ENCODE measurements at regions not wholly inside any gene's neighbourhood (a gene's known extent, or its start where the extent isn't known, plus 50 kb on each side); places are given as distances from the start of the nearest gene placed in this dataset.

DNA sequence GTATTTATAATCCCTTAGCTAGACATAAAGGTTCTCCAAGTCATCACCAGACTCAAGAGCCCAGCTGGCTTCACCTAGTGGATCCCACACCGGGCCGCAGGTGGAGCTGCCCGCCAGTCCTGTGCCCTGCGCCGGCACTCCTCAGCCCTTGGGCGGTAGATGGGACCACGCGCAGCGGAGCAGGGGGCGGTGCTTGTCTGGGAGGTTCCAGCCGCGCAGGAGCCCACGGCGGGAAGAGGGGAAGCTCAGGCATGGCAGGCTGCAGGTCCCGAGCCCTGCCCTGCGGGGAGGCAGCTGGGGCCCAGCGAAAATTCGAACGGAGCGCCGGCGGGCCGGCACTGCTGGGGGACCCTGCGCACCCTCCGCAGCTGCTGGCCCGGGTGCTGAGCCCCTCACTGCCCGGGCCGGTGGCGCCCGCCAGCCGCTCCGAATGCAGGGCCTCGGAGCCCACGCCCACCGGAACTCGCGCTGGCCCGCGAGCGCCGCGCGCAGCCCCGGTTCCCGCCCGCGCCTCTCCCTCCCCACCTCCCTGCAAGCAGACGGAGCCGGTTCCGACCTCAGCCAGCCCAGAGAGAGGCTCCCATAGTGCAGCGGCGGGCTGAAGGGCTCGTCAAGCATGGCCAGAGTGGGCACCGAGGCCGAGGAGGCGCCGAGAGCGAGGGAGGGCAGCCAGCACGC is 675.6 kb downstream of the REEP3 start:
- TF ChIP-seq, protein P1, sequence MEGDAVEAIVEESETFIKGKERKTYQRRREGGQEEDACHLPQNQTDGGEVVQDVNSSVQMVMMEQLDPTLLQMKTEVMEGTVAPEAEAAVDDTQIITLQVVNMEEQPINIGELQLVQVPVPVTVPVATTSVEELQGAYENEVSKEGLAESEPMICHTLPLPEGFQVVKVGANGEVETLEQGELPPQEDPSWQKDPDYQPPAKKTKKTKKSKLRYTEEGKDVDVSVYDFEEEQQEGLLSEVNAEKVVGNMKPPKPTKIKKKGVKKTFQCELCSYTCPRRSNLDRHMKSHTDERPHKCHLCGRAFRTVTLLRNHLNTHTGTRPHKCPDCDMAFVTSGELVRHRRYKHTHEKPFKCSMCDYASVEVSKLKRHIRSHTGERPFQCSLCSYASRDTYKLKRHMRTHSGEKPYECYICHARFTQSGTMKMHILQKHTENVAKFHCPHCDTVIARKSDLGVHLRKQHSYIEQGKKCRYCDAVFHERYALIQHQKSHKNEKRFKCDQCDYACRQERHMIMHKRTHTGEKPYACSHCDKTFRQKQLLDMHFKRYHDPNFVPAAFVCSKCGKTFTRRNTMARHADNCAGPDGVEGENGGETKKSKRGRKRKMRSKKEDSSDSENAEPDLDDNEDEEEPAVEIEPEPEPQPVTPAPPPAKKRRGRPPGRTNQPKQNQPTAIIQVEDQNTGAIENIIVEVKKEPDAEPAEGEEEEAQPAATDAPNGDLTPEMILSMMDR (IDR thresholded peaks at IDR 0.05): no peak
- no peak for TF ChIP-seq POLR2A (IDR thresholded peaks at IDR 0.05)

All from esophagus squamous epithelium (tissue), 4 donors.